ENCODE measurements at regions not wholly inside any gene's neighbourhood (a gene's known extent, or its start where the extent isn't known, plus 50 kb on each side); places are given as distances from the start of the nearest gene placed in this dataset.

- TF ChIP-seq POLR2AphosphoS5 (IDR thresholded peaks at IDR 0.05; ENCODE audit: low read length) = no peak
- no peak for TF ChIP-seq EP300 (IDR thresholded peaks at IDR 0.05; ENCODE audit: borderline replicate concordance in 1 of 2, control insufficient read depth in 1 of 2, low read depth in 2 of 2, low read length in 2 of 2)
These were observed 99.0 kb downstream of the QRSL1 start for GRCh38 chr6:106728296-106728870.
